Lower lobe of right lung (tissue), 2 donors: ENCODE measurements at regions not wholly inside any gene's neighbourhood (a gene's known extent, or its start where the extent isn't known, plus 50 kb on each side); places are given as distances from the start of the nearest gene placed in this dataset.
"Not testable (repeated sequence)": the region's sequence is repeated elsewhere in the genome, so short reads cannot be mapped to it uniquely, and the experiment has no call there.

ENCODE experiments used
- ATAC-seq, 2 donors: fragments of 200-7000 bp; cut with Tn5 transposase; one replicate each; pipeline ENCODE4 v1.9.1; 2020 to 2022; ENCODE audit warnings: mild to moderate bottlenecking in 2 of 2, moderate library complexity in 2 of 2
- DNase-seq: peaks from one replicate; pipeline ENCODE4 v3.0.0-alpha.2; 2020
- H3K27ac ChIP-seq: fragments of 200-600 bp; one replicate; pipeline ENCODE4 v1.8.0; 2022
- H3K27me3 ChIP-seq: fragments of 200-600 bp; one replicate; pipeline ENCODE4 v1.8.0; 2022; ENCODE audit warnings: low read depth
- H3K36me3 ChIP-seq: fragments of 200-600 bp; one replicate; pipeline ENCODE4 v1.8.0; 2022; ENCODE audit warnings: mild to moderate bottlenecking
- H3K4me1 ChIP-seq: fragments of 200-600 bp; one replicate; pipeline ENCODE4 v1.8.0; 2022
- H3K4me3 ChIP-seq: fragments of 200-600 bp; one replicate; pipeline ENCODE4 v1.8.0; 2022; ENCODE audit warnings: mild to moderate bottlenecking
- H3K9me3 ChIP-seq: fragments of 200-600 bp; one replicate; pipeline ENCODE4 v1.8.0; 2022
- intact Hi-C: fragments of 100-400 bp; cut with DNase I; formaldehyde crosslinking; loops from one replicate; pipeline ENCODE4 v1.11.0; 2022
- TF ChIP-seq, protein P1 (sequence below): fragments of 200-600 bp; IDR thresholded peaks from one replicate; pipeline ENCODE4 v1.8.0; 2022; ENCODE audit warnings: antibody characterized with exemption, mild to moderate bottlenecking
- donor health status: DM: no; HTN: yes; CAD: no; lungs with severe emphysema.

GRCh38 chr5:57358796-57359592 is 123.6 kb downstream of the ACTBL2 start:
- Histone ChIP-seq H3K9me3 (no peaks in the 10 kb centered on the region), H3K27ac (no peak overlapping the region), H3K27me3 (no peaks in the 10 kb centered on the region), H3K36me3 (no peaks in the 10 kb centered on the region), H3K4me1 (no peaks in the 10 kb centered on the region), H3K4me3 (no peak overlapping the region)
- ATAC-seq (no peak), DNase-seq (no peak)
- intact Hi-C loops, result no loop called here
- TF ChIP-seq, protein P1, sequence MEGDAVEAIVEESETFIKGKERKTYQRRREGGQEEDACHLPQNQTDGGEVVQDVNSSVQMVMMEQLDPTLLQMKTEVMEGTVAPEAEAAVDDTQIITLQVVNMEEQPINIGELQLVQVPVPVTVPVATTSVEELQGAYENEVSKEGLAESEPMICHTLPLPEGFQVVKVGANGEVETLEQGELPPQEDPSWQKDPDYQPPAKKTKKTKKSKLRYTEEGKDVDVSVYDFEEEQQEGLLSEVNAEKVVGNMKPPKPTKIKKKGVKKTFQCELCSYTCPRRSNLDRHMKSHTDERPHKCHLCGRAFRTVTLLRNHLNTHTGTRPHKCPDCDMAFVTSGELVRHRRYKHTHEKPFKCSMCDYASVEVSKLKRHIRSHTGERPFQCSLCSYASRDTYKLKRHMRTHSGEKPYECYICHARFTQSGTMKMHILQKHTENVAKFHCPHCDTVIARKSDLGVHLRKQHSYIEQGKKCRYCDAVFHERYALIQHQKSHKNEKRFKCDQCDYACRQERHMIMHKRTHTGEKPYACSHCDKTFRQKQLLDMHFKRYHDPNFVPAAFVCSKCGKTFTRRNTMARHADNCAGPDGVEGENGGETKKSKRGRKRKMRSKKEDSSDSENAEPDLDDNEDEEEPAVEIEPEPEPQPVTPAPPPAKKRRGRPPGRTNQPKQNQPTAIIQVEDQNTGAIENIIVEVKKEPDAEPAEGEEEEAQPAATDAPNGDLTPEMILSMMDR, result no peak

GRCh38 chr5:57356850-57357249 is 125.8 kb downstream of the ACTBL2 start:
- ATAC-seq, DNase-seq, intact Hi-C loops, H3K9me3 ChIP-seq, H3K27ac ChIP-seq, H3K4me3 ChIP-seq, H3K27me3 ChIP-seq, H3K4me1 ChIP-seq, H3K36me3 ChIP-seq: not testable (repeated sequence)

DNA sequence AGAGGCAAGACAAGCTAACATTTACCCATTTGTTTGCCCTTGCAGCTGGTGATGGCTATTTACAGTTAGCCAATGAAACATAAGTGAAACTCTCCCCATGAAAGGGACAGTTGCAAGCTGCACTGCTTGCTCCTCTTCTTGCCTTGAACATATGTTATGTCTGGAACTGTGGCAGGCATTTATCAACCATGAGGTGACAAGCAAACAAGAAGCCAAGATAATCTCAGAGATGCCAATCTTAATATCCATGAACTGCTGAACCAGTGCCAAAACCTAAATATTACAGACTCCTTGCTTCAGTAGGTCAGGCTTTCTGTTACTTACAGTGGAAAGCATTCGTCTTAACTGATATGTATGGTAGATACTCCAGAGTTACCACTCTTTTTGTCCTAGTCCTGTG is 133.4 kb downstream of the ACTBL2 start:
- DNase-seq (no peak), ATAC-seq (no peak)
- Histone ChIP-seq H3K4me3 (no peak overlapping the region), H3K9me3 (no peaks in the 10 kb centered on the region), H3K4me1 (no peaks in the 10 kb centered on the region), H3K27me3 (no peaks in the 10 kb centered on the region), H3K27ac (no peak overlapping the region), H3K36me3 (no peaks in the 10 kb centered on the region)
- intact Hi-C loops, result no loop called here
- TF ChIP-seq, protein P1, result no peak

GRCh38 chr5:57348376-57349140 is 134.1 kb downstream of the ACTBL2 start:
- ATAC-seq (no peak), DNase-seq (no peak)
- intact Hi-C loops, result no loop called here
- Histone ChIP-seq H3K4me1 (no peaks in the 10 kb centered on the region), H3K36me3 (no peaks in the 10 kb centered on the region), H3K27me3 (no peaks in the 10 kb centered on the region), H3K9me3 (no peaks in the 10 kb centered on the region), H3K27ac (no peak overlapping the region), H3K4me3 (no peak overlapping the region)
- TF ChIP-seq, protein P1, result no peak

DNA sequence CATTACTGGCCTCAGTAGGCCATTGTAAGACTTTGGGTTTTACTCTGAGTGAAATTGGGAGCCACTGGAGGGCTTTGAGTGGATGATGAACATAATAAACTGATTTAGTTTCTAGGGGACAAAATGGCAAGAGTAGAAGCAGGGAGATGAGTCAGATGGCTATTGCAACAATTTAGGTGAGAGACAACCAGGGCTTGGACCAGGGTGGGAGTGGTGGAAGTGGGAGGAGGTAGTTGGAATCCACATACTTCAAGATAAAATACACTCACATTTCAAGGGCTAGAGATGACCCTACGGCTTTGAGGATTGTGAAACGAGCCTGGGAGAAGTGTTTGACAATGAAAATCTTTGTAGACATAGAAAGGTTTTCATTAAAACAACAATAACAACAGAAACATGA is 136.3 kb downstream of the ACTBL2 start:
- ATAC-seq, result no peak
- intact Hi-C loops, result no loop called here
- no peak for DNase-seq
- Histone ChIP-seq H3K27ac (no peak overlapping the region), H3K9me3 (no peaks in the 10 kb centered on the region), H3K4me3 (no peak overlapping the region), H3K4me1 (no peaks in the 10 kb centered on the region), H3K36me3 (no peaks in the 10 kb centered on the region), H3K27me3 (no peaks in the 10 kb centered on the region)
- TF ChIP-seq, protein P1, result no peak
